KG1 (cell line): ENCODE measurements at regions not wholly inside any gene's neighbourhood (a gene's known extent, or its start where the extent isn't known, plus 50 kb on each side); places are given as distances from the start of the nearest gene placed in this dataset.

Experiments
- DNase-seq: peaks from one replicate; lab custom pipeline; 2025; lab: John Stamatoyannopoulos, UW

GRCh38 chr2:146031158-146031557 lies 1511.2 kb upstream of the ZEB2 start:
- DNase-seq, result no peak

GRCh38 chr2:146027156-146027555 lies 1507.2 kb upstream of the ZEB2 start:
- DNase-seq, result no peak

GRCh38 chr2:146025519-146025918 lies 1505.6 kb upstream of the ZEB2 start:
- DNase-seq, result no peak

GRCh38 chr2:146024212-146024743 lies 1504.4 kb upstream of the ZEB2 start:
- DNase-seq, result no peak

GRCh38 chr2:146004462-146004861 lies 1484.5 kb upstream of the ZEB2 start:
- no peak for DNase-seq

- DNase-seq, result no peak
Observed at GRCh38 chr2:146003337-146003736, 1483.4 kb upstream of the ZEB2 start.

- no peak for DNase-seq
Observed at GRCh38 chr2:145994910-145995309, 1475.0 kb upstream of the ZEB2 start.

GRCh38 chr2:145992572-145992971 lies 1472.7 kb upstream of the ZEB2 start:
- no peak for DNase-seq

GRCh38 chr2:145987793-145988192 lies 1467.9 kb upstream of the ZEB2 start:
- no peak for DNase-seq

GRCh38 chr2:145985517-145985916 lies 1465.6 kb upstream of the ZEB2 start:
- DNase-seq, result no peak

- no peak for DNase-seq
Observed at GRCh38 chr2:145984580-145984979, 1464.7 kb upstream of the ZEB2 start.

GRCh38 chr2:145980318-145980717 lies 1460.4 kb upstream of the ZEB2 start:
- no peak for DNase-seq

- DNase-seq, result no peak
Observed at GRCh38 chr2:145975406-145975805, 1455.5 kb upstream of the ZEB2 start.

- no peak for DNase-seq
Observed at GRCh38 chr2:145961846-145962245, 1441.9 kb upstream of the ZEB2 start.

GRCh38 chr2:145960479-145961163 lies 1440.7 kb upstream of the ZEB2 start:
- DNase-seq, result no peak

- DNase-seq, result no peak
Observed at GRCh38 chr2:145958611-145959010, 1438.7 kb upstream of the ZEB2 start.

- DNase-seq, result no peak
Observed at GRCh38 chr2:145957929-145958328, 1438.0 kb upstream of the ZEB2 start.

GRCh38 chr2:145939949-145940348 lies 1420.0 kb upstream of the ZEB2 start:
- no peak for DNase-seq

GRCh38 chr2:145935016-145935415 lies 1415.1 kb upstream of the ZEB2 start:
- DNase-seq, result no peak

GRCh38 chr2:145931781-145932395 lies 1412.0 kb upstream of the ZEB2 start:
- no peak for DNase-seq

GRCh38 chr2:145930318-145930717 lies 1410.4 kb upstream of the ZEB2 start:
- no peak for DNase-seq

- DNase-seq, result no peak
Observed at GRCh38 chr2:145927131-145927950, 1407.4 kb upstream of the ZEB2 start.

- DNase-seq, result no peak
Observed at GRCh38 chr2:145925591-145925990, 1405.7 kb upstream of the ZEB2 start.
